Lower lobe of right lung (tissue), 2 donors: ENCODE measurements at regions not wholly inside any gene's neighbourhood (a gene's known extent, or its start where the extent isn't known, plus 50 kb on each side); places are given as distances from the start of the nearest gene placed in this dataset.

ENCODE experiments used
- ATAC-seq, 2 donors: fragments of 200-7000 bp; cut with Tn5 transposase; one replicate each; pipeline ENCODE4 v1.9.1; 2020 to 2022; ENCODE audit warnings: mild to moderate bottlenecking in 2 of 2, moderate library complexity in 2 of 2
- DNase-seq: peaks from one replicate; pipeline ENCODE4 v3.0.0-alpha.2; 2020
- H3K27ac ChIP-seq: fragments of 200-600 bp; one replicate; pipeline ENCODE4 v1.8.0; 2022
- H3K27me3 ChIP-seq: fragments of 200-600 bp; one replicate; pipeline ENCODE4 v1.8.0; 2022; ENCODE audit warnings: low read depth
- H3K36me3 ChIP-seq: fragments of 200-600 bp; one replicate; pipeline ENCODE4 v1.8.0; 2022; ENCODE audit warnings: mild to moderate bottlenecking
- H3K4me1 ChIP-seq: fragments of 200-600 bp; one replicate; pipeline ENCODE4 v1.8.0; 2022
- H3K4me3 ChIP-seq: fragments of 200-600 bp; one replicate; pipeline ENCODE4 v1.8.0; 2022; ENCODE audit warnings: mild to moderate bottlenecking
- H3K9me3 ChIP-seq: fragments of 200-600 bp; one replicate; pipeline ENCODE4 v1.8.0; 2022
- CTCF ChIP-seq: fragments of 200-600 bp; IDR thresholded peaks from one replicate; pipeline ENCODE4 v1.8.0; 2022; ENCODE audit warnings: antibody characterized with exemption, mild to moderate bottlenecking
- intact Hi-C: fragments of 100-400 bp; cut with DNase I; formaldehyde crosslinking; loops from one replicate; pipeline ENCODE4 v1.11.0; 2022
- donor health status: DM: no; HTN: yes; CAD: no; lungs with severe emphysema.

GRCh38 chr6:12593771-12594529, 122.6 kb upstream of the PHACTR1 start:
- Histone ChIP-seq H3K27me3 (no peaks in the 10 kb centered on the region), H3K9me3 (no peaks in the 10 kb centered on the region), H3K4me1 (peaks cover 23% of the 10 kb centered on the region), H3K27ac (peak overlapping the region; percentile 47), H3K36me3 (no peaks in the 10 kb centered on the region), H3K4me3 (no peak overlapping the region)
- peak; percentile 82 to 92 for ATAC-seq
- no peak for TF ChIP-seq CTCF
- intact Hi-C loops: no loop called here
- peak; percentile 65 for DNase-seq

DNA sequence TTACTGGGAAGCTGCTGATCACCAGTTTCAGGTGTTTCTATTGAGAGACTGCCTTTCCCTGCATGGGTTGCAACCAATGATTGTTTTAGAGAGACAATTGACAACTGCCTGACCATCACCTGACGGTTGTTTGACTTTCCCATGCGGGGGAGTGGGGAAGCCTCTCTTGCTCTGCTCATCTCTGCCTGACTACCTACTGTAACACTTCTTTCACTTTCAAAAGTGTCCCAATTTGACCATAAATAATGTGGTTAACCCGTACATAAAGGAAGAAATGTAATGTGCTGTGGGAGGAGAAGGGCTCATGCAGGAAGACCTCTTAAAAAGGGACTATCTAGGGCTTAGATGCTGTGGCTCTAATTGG, 122.1 kb upstream of the PHACTR1 start:
- Histone ChIP-seq H3K9me3 (no peaks in the 10 kb centered on the region), H3K27ac (peak overlapping the region; percentile 47), H3K27me3 (no peaks in the 10 kb centered on the region), H3K4me3 (no peak overlapping the region), H3K4me1 (peaks cover 23% of the 10 kb centered on the region), H3K36me3 (no peaks in the 10 kb centered on the region)
- ATAC-seq (no peak), DNase-seq (no peak)
- intact Hi-C loops: no loop called here
- TF ChIP-seq CTCF: no peak

GRCh38 chr6:12595161-12595811, 121.3 kb upstream of the PHACTR1 start:
- H3K27me3 ChIP-seq: no peaks in the 10 kb centered on the region
- ATAC-seq (no peak), DNase-seq (no peak)
- H3K4me3 ChIP-seq: no peak overlapping the region
- no peak for TF ChIP-seq CTCF
- intact Hi-C loops: no loop called here
- H3K27ac ChIP-seq: no peak overlapping the region
- H3K9me3 ChIP-seq: no peaks in the 10 kb centered on the region
- H3K4me1 ChIP-seq: peaks cover 23% of the 10 kb centered on the region
- no peaks in the 10 kb centered on the region for H3K36me3 ChIP-seq

GRCh38 chr6:12596731-12597130, 119.8 kb upstream of the PHACTR1 start:
- Histone ChIP-seq H3K27me3 (no peaks in the 10 kb centered on the region), H3K4me1 (peaks cover 23% of the 10 kb centered on the region), H3K36me3 (no peaks in the 10 kb centered on the region), H3K4me3 (no peak overlapping the region), H3K9me3 (no peaks in the 10 kb centered on the region), H3K27ac (no peak overlapping the region)
- no peak for TF ChIP-seq CTCF
- DNase-seq (no peak), ATAC-seq (no peak)
- intact Hi-C loops: no loop called here

DNA sequence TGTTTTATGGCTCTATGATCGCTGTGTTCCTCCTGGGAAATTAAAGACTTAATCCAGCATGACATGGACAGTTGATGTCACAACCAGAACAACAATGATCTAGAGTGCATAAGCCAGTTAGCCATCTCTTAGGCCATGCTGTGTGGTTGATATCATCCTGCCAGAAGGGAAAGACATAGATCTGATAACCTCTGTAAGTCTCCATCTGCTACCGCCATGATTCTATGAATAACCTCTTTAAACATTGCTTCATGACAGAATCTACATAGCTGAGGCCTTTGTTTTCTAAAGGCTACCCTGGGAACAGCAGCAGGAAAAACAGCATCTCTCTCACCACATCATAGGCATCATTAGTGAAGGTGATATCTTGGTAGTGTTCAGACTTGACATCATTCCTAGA, 117.6 kb upstream of the PHACTR1 start:
- Histone ChIP-seq H3K4me3 (no peak overlapping the region), H3K36me3 (no peaks in the 10 kb centered on the region), H3K27ac (no peak overlapping the region), H3K9me3 (no peaks in the 10 kb centered on the region), H3K27me3 (no peaks in the 10 kb centered on the region), H3K4me1 (peaks cover 13% of the 10 kb centered on the region)
- no peak for DNase-seq
- no peak for ATAC-seq
- TF ChIP-seq CTCF: no peak
- intact Hi-C loops: no loop called here
